Right lobe of liver (tissue), 6 donors: ENCODE measurements at regions not wholly inside any gene's neighbourhood (a gene's known extent, or its start where the extent isn't known, plus 50 kb on each side); places are given as distances from the start of the nearest gene placed in this dataset.
"Not testable (repeated sequence)": the region's sequence is repeated elsewhere in the genome, so short reads cannot be mapped to it uniquely, and the experiment has no call there.

Experiments
- ATAC-seq, 4 donors: fragments of 200-7000 bp; cut with Tn5 transposase; one replicate each; pipeline ENCODE4 v1.9.1; 2020; ENCODE audit warnings: mild to moderate bottlenecking in 4 of 4, moderate library complexity in 4 of 4
- DNase-seq, 3 donors: peaks; one replicate each; pipeline ENCODE4 v3.0.0-alpha.2; 2020
- H3K27ac ChIP-seq, 3 donors: fragments of 200-600 bp; one replicate each; pipeline ENCODE4 v1.8.0; 2022
- H3K27me3 ChIP-seq, 2 donors: fragments of 200-600 bp; one replicate each; pipeline ENCODE4 v1.8.0; 2022
- H3K36me3 ChIP-seq, 4 donors: fragments of 200-600 bp; sonication (generic) in 1 of 4; one replicate each; pipeline versions ENCODE4 v1.5.1 to v1.8.0; 2017 to 2022; ENCODE audit warnings: control low read depth in 1 of 4
- H3K4me1 ChIP-seq, 4 donors: fragments of 200-600 bp; sonication (generic) in 1 of 4; one replicate each; pipeline versions ENCODE4 v1.5.1 to v1.8.0; 2017 to 2022; ENCODE audit warnings: control low read depth in 1 of 4
- H3K4me3 ChIP-seq, 3 donors: fragments of 200-600 bp; one replicate each; pipeline ENCODE4 v1.8.0; 2022
- H3K9me3 ChIP-seq, 4 donors: fragments of 200-600 bp; sonication (generic) in 1 of 4; one replicate each; pipeline versions ENCODE4 v1.5.1 to v1.8.0; 2017 to 2022; ENCODE audit warnings: control low read depth in 1 of 4
- POLR2A ChIP-seq: fragments of 450-650 bp; IDR thresholded peaks from one replicate; pipeline ENCODE4 v1.6.1; 2017; ENCODE audit warnings: antibody characterized with exemption, mild to moderate bottlenecking
- WGBS: methylation state at CpG from one replicate; pipeline ENCODE4 v1.1.6; 2018; ENCODE audit warnings: low coverage, low lambda C conversion rate; ENCODE audit not compliant: insufficient coverage; ENCODE audit errors: missing lambda C conversion rate; 5-methylcytosine and 5-hydroxymethylcytosine counted together
- intact Hi-C, 2 donors: fragments of 100-400 bp; cut with DNase I; formaldehyde crosslinking; loops; one replicate each; pipeline versions ENCODE4 v1.11.2 to v1.14.1; 2022
- TF ChIP-seq, protein P1 (sequence below), 4 donors: fragments of 200-600 bp in 3 of 4; fragments of 450-650 bp in 1 of 4; IDR thresholded peaks; one replicate each; pipeline versions ENCODE4 v1.5.1 to v1.8.0; 2016 to 2022; ENCODE audit warnings: antibody characterized with exemption in 4 of 4, mild to moderate bottlenecking in 2 of 4
- donor health status: DM: no; HTN: yes; CAD: no.
- donor health status: DM: no; HTN: no; CAD: no.
- donor health status: DM: no; HTN: no; CAD: no.
- donor health status: DM: no; HTN: yes; CAD: no.
- donor health status: DM: no; HTN: yes; CAD: no.

DNA sequence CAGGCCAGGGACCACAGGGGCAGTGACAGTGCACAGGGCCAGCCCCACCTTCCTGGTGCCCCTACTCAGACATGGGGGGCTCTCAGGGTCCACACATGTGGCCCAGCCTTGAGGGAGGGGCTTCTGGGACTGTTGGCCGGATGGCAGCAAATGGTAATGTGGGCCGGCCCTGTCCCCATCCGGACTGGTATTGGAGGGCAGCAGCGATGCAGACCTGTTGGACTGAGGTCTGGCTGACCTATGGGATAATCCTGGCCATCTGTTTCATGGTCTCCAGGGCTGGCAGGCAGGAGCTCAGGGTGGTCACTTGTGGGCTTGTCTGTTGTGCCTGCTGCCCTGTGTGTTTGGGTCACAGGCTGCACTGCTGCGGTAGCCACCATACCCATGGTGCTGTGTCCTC, 387.5 kb downstream of the TMEM121 start:
- DNase-seq (peak in 1 of 3 donors; percentile 37), ATAC-seq (no peak)
- no CpG with 5 or more reads among the region's 5 CpGs for WGBS
- no peaks in the 10 kb centered on the region for H3K9me3 ChIP-seq
- no peaks in the 10 kb centered on the region for H3K4me1 ChIP-seq
- intact Hi-C loops: no loop called here
- no peak overlapping the region for H3K27ac ChIP-seq
- no peaks in the 10 kb centered on the region for H3K27me3 ChIP-seq
- H3K36me3 ChIP-seq: no peaks in the 10 kb centered on the region
- no peak overlapping the region for H3K4me3 ChIP-seq
- TF ChIP-seq, protein P1, sequence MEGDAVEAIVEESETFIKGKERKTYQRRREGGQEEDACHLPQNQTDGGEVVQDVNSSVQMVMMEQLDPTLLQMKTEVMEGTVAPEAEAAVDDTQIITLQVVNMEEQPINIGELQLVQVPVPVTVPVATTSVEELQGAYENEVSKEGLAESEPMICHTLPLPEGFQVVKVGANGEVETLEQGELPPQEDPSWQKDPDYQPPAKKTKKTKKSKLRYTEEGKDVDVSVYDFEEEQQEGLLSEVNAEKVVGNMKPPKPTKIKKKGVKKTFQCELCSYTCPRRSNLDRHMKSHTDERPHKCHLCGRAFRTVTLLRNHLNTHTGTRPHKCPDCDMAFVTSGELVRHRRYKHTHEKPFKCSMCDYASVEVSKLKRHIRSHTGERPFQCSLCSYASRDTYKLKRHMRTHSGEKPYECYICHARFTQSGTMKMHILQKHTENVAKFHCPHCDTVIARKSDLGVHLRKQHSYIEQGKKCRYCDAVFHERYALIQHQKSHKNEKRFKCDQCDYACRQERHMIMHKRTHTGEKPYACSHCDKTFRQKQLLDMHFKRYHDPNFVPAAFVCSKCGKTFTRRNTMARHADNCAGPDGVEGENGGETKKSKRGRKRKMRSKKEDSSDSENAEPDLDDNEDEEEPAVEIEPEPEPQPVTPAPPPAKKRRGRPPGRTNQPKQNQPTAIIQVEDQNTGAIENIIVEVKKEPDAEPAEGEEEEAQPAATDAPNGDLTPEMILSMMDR (IDR thresholded peaks at IDR 0.05): no peak
- TF ChIP-seq POLR2A: no peak

DNA sequence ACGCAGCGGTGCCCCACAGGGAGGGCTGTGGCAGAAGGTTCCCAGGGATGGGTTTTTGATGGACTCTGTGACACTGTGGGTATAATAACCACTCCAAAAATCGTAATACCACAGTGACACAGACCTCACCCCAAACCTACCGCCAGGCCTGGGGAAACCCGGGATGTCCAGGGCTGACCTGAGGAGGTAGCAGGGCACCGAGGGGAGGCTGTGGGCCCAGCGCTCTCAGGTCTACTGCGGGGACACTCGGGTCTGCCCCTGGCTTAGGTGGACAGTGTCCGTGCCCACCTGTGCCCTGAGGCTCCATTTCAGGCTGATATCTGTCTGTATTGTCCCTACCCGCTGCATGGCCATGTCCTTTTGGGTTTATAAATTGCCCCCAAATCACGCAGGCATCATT, 387.9 kb downstream of the TMEM121 start:
- H3K4me1 ChIP-seq, H3K4me3 ChIP-seq, H3K27me3 ChIP-seq, H3K36me3 ChIP-seq, H3K27ac ChIP-seq, intact Hi-C loops, H3K9me3 ChIP-seq, ATAC-seq: not testable (repeated sequence)
- WGBS: 40% methylated on average over 1 of the region's 12 CpGs
- peak in 2 of 3 donors; percentile 2 to 25 for DNase-seq

DNA sequence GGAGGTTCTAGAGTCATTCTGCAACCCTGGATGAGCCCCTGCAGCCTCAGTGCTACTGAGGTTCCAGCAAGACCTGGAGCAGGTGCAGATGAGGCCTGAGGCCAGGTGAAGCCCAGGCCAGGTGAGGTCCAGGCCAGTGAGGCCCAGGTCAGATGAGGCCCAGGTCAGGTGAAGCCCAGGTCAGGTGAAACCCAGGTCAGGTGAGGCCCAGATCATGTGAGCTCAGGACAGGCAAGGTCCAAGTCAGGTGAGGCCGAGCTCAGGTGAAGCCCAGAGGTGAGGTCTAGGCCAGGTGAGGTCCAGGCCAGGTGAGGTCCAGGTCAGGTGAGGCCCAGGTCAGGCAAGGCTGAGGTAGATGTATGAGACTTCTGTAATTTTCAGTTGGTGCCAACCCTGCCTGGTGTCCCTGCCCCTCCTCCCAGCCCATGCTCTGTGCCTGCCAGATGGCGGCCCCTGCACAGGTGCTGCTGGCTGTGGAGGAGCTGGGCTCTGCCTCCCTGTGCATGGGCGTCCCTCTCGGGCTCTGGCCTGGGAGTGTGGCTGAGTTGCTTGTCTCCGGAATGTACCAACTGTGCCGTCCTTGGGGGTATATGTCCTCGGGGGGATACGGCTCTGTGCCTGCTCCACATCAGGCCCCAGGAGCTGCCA, 388.5 kb downstream of the TMEM121 start:
- DNase-seq (peak in 2 of 3 donors; percentile 10 to 33), ATAC-seq (no peak)
- Histone ChIP-seq H3K27ac (no peak overlapping the region), H3K9me3 (no peaks in the 10 kb centered on the region), H3K36me3 (no peaks in the 10 kb centered on the region), H3K4me1 (no peaks in the 10 kb centered on the region), H3K4me3 (no peak overlapping the region), H3K27me3 (no peaks in the 10 kb centered on the region)
- intact Hi-C loops: no loop called here
- TF ChIP-seq, protein P1 (IDR thresholded peaks at IDR 0.05): no peak
- WGBS: no CpG with 5 or more reads among the region's 8 CpGs

DNA sequence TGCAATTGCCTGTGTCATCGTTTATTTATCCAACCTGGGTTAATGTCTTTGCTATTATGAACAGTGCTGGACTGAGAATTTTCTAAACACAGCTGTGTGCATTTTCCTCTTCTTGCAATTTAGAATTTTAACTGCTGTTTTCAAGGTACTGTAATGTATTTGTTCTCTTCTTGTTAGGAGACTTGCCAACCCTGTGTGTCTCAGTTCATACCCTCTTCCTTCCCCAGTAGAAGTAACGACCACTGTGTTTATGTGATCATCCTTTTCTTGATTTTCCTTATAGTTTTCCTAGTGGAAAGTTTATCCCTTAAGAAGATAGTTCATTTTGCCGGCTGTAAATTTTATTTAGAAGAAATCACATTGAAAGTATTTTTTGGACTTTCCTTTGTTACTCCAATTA, 389.2 kb downstream of the TMEM121 start:
- DNase-seq, intact Hi-C loops: not testable (repeated sequence)
- WGBS: 44% methylated on average over 3 of the region's 3 CpGs

DNA sequence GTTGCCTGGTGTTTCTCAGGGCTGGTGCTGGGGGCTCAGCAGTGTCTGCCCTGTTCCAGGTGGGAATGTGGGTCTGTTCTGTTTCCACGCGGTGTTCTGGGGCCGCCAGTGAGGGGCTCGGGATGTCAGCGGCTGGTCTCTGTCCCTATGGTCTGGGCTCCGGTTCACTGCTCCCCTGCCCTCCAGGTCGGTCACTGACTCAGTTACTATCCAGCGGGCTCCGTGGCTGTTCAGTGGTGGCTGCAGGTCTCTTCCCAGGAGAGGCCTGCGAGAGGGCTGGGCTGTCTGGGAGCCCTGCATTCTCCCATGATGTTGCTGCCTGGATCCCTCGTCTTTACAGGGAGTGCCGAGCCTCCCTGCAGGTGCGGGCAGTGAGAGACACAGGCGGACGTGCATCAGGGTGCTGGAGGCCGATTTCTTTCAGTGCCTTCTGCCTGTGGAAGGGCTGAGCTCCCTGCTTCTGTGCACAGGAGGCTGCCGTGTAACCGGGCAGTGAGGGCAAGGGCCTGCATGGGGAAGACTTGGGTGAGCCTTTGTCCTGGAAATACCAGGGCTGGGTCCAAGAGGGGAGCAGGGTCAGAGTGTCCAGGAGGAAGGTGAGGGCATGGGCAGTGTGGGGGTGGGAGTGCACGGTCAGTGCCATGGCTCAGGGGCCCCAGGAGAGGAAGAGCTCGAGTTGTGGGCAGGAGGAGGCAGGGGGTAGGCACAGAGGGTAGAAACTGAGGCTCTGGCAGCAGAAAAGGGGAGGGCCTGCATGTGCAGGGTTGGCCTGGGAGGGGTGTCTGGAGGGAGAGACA, 391.0 kb downstream of the TMEM121 start:
- H3K4me3 ChIP-seq, H3K9me3 ChIP-seq, H3K36me3 ChIP-seq, ATAC-seq, H3K27me3 ChIP-seq, H3K27ac ChIP-seq, H3K4me1 ChIP-seq, intact Hi-C loops: not testable (repeated sequence)
- 51% methylated on average over 4 of the region's 20 CpGs for WGBS
- DNase-seq: peak; percentile 7 to 45 (median 27)

More for the DNA sequence above, 389.2 kb downstream of the TMEM121 start:
- not testable (repeated sequence) for H3K27ac ChIP-seq, H3K4me1 ChIP-seq, H3K9me3 ChIP-seq, ATAC-seq, H3K4me3 ChIP-seq, H3K27me3 ChIP-seq, H3K36me3 ChIP-seq

DNA sequence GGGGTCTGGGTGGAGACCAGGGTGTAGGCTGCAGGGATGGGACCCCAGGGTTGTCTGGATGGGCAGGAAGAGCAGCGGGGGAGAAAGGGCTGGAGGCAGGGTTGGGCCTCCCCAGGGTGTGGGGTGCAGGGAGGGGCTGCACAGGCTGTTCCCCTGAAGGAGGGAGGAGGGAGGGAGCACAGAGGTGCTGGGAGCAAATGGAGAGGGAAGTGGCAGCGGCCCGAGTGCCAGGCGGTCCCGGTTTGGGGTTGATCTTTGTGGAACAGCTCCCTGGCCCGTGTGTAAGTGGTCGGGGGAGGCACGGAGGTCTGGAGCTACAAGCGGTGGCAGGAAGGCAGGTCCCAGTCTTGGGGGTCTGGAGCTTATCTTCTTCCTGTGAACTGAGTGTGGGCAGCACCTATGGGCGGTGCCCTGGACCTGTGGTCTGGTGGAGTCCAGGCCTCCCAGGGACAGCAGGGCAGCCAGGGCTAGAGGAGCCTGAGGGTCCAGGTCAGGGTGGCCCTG, 391.6 kb downstream of the TMEM121 start:
- ATAC-seq (peak in 1 of 4 donors; percentile 7), DNase-seq (peak; percentile 13 to 40 (median 23))
- 42% methylated on average over 4 of the region's 10 CpGs for WGBS
- no peaks in the 10 kb centered on the region for H3K27me3 ChIP-seq
- no peak overlapping the region for H3K27ac ChIP-seq
- TF ChIP-seq, protein P1 (IDR thresholded peaks at IDR 0.05): no peak
- TF ChIP-seq POLR2A: no peak
- no peaks in the 10 kb centered on the region for H3K36me3 ChIP-seq
- intact Hi-C loops: no loop called here
- no peaks in the 10 kb centered on the region for H3K9me3 ChIP-seq
- H3K4me3 ChIP-seq: no peak overlapping the region
- no peaks in the 10 kb centered on the region for H3K4me1 ChIP-seq
